Peyer's patch (tissue), 4 donors: ENCODE measurements at regions not wholly inside any gene's neighbourhood (a gene's known extent, or its start where the extent isn't known, plus 50 kb on each side); places are given as distances from the start of the nearest gene placed in this dataset.
"Not testable (repeated sequence)": the region's sequence is repeated elsewhere in the genome, so short reads cannot be mapped to it uniquely, and the experiment has no call there.

Experiments
- DNase-seq, 3 donors: peaks; one replicate each; pipeline ENCODE4 v3.0.0-alpha.2; 2017 to 2019
- H3K27ac ChIP-seq, 4 donors: fragments of 200-600 bp; sonication (generic); one replicate each; pipeline ENCODE4 v1.5.1; 2016 to 2019
- H3K27me3 ChIP-seq, 2 donors: fragments of 200-600 bp; sonication (generic); one replicate each; pipeline ENCODE4 v1.5.1; 2019
- H3K36me3 ChIP-seq, 3 donors: fragments of 200-600 bp; sonication (generic); one replicate each; pipeline ENCODE4 v1.5.1; 2016 to 2019
- H3K4me1 ChIP-seq, 4 donors: fragments of 200-600 bp; sonication (generic); one replicate each; pipeline ENCODE4 v1.5.1; 2016 to 2019
- H3K4me3 ChIP-seq, 4 donors: fragments of 200-600 bp; sonication (generic); 1 replicate in 3 of 4; 2 replicates in 1 of 4; pipeline ENCODE4 v1.5.1; 2016 to 2019; ENCODE audit warnings: mild to moderate bottlenecking in 1 of 4
- H3K9me3 ChIP-seq, 4 donors: fragments of 200-600 bp; sonication (generic); one replicate each; pipeline ENCODE4 v1.5.1; 2016 to 2019; ENCODE audit warnings: mild to moderate bottlenecking in 1 of 4
- CTCF ChIP-seq, 6 experiments: fragments of 450-650 bp in 4 of 6; fragments of 200-600 bp in 2 of 6; sonication (generic) in 1 of 6; IDR thresholded peaks; one replicate each; pipeline ENCODE4 v1.5.1; 2017 to 2019; ENCODE audit warnings: antibody characterized with exemption in 6 of 6, mild to moderate bottlenecking in 3 of 6, moderate library complexity in 1 of 6
- POLR2A ChIP-seq, 2 donors: fragments of 450-650 bp; IDR thresholded peaks; one replicate each; pipeline ENCODE4 v1.5.1; 2017; ENCODE audit warnings: antibody characterized with exemption in 2 of 2, mild to moderate bottlenecking in 2 of 2, moderate library complexity in 2 of 2

DNA sequence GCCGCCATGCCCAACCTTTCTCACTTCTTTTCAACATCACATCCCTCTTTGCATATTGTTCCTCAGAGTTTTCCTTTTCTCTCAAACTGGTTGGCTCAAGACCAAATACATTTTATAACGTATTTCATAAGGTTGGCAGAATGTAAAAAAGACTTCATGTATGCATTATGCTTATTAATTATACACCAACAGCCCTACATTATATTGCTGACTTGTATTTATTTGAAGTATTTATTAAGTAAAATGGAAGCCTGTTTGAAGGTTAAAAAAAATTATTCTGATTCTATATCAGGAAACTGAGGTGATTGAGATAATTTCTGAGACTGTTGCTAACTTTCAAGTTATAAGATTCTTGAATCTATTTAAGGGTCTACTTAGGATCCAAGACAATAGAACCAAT is 208.0 kb upstream of the KCNH7 start:
- H3K27ac ChIP-seq, result no peak overlapping the region
- no peaks in the 10 kb centered on the region for H3K27me3 ChIP-seq
- no peaks in the 10 kb centered on the region for H3K9me3 ChIP-seq
- no peaks in the 10 kb centered on the region for H3K4me1 ChIP-seq
- TF ChIP-seq POLR2A (IDR thresholded peaks at IDR 0.05), result no peak
- TF ChIP-seq CTCF (IDR thresholded peaks at IDR 0.05), result no peak
- DNase-seq, result no peak
- no peaks in the 10 kb centered on the region for H3K36me3 ChIP-seq
- no peak overlapping the region for H3K4me3 ChIP-seq

- no peaks in the 10 kb centered on the region for H3K27me3 ChIP-seq
- H3K4me1 ChIP-seq, result no peaks in the 10 kb centered on the region
- DNase-seq, result no peak
- H3K36me3 ChIP-seq, result no peaks in the 10 kb centered on the region
- no peaks in the 10 kb centered on the region for H3K9me3 ChIP-seq
- TF ChIP-seq CTCF (IDR thresholded peaks at IDR 0.05), result no peak
- TF ChIP-seq POLR2A (IDR thresholded peaks at IDR 0.05), result no peak
- H3K27ac ChIP-seq, result no peak overlapping the region
- no peak overlapping the region for H3K4me3 ChIP-seq
Observed at GRCh38 chr2:163045830-163046229, 207.3 kb upstream of the KCNH7 start.

DNA sequence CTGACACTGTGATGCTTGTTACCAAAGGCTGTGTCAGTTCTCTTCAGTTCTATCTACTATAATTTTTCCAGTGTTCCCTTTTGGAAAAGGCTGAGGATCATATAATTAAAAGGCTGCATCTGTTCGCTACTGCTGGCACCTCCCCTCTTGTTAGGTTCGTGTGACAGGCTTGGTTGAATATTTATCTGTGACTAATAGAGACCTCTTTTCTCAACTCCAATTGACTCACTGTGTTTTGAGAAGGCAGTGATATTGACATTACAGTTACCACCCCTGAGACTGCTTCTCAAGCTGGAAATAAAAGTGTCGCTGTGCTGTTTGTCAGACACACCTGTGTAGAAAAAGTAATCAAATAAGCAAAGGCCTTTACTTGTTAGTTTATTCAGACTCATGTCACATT is 205.5 kb upstream of the KCNH7 start:
- Histone ChIP-seq H3K27ac (no peak overlapping the region), H3K27me3 (no peaks in the 10 kb centered on the region), H3K36me3 (no peaks in the 10 kb centered on the region), H3K9me3 (no peaks in the 10 kb centered on the region), H3K4me1 (no peaks in the 10 kb centered on the region), H3K4me3 (no peak overlapping the region)
- DNase-seq, result no peak
- TF ChIP-seq CTCF (IDR thresholded peaks at IDR 0.05) (no peak), POLR2A (IDR thresholded peaks at IDR 0.05) (no peak)

DNA sequence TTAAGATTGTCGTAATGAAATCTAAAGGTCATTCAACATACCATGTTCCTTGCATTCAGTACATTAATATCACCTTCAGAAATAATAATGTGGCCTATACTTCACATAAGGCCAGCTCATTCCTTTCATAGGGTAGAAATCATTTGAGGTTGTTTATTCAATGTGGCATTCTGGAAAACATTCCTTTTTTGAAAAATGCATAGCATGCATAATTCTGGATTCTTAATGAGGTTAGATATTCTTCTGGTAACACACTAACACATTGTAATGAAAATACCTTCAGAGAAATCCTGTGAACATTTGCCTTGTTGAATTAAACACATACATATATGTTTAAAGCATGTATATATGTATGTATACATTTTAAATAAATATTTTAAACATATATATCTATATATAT is 204.6 kb upstream of the KCNH7 start:
- no peaks in the 10 kb centered on the region for H3K27me3 ChIP-seq
- no peak overlapping the region for H3K4me3 ChIP-seq
- H3K9me3 ChIP-seq, result no peaks in the 10 kb centered on the region
- TF ChIP-seq POLR2A (IDR thresholded peaks at IDR 0.05), result no peak
- TF ChIP-seq CTCF (IDR thresholded peaks at IDR 0.05), result no peak
- no peaks in the 10 kb centered on the region for H3K4me1 ChIP-seq
- H3K27ac ChIP-seq, result no peak overlapping the region
- DNase-seq, result no peak
- H3K36me3 ChIP-seq, result no peaks in the 10 kb centered on the region

GRCh38 chr2:163039266-163039665 is 200.7 kb upstream of the KCNH7 start:
- DNase-seq, result no peak
- no peak for TF ChIP-seq CTCF (IDR thresholded peaks at IDR 0.05)
- no peak for TF ChIP-seq POLR2A (IDR thresholded peaks at IDR 0.05)
- H3K27me3 ChIP-seq, result no peaks in the 10 kb centered on the region
- H3K36me3 ChIP-seq, result no peaks in the 10 kb centered on the region
- no peak overlapping the region for H3K4me3 ChIP-seq
- no peaks in the 10 kb centered on the region for H3K4me1 ChIP-seq
- H3K9me3 ChIP-seq, result no peaks in the 10 kb centered on the region
- no peak overlapping the region for H3K27ac ChIP-seq

DNA sequence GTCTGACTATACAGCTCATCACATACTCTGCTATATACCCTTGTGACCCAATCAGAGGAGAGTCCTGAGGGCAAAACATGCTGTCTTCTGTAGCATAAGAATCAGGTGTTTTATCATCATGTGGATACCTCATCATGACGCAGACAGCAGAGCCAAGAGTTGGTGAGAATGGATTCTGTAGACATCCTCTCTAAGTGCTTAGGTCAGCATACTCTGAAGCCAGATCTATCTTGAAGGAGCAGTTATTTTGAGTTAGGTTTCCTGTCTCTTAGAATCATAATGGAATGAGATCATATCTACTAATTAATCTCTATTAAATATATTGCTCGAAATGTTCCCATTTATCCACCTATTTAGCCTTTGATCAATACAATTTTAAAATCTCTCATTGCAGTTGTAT is 190.2 kb upstream of the KCNH7 start:
- H3K4me1 ChIP-seq, result no peaks in the 10 kb centered on the region
- no peak for DNase-seq
- H3K36me3 ChIP-seq, result no peaks in the 10 kb centered on the region
- no peak overlapping the region for H3K4me3 ChIP-seq
- no peaks in the 10 kb centered on the region for H3K27me3 ChIP-seq
- H3K27ac ChIP-seq, result no peak overlapping the region
- TF ChIP-seq POLR2A (IDR thresholded peaks at IDR 0.05) (no peak), CTCF (IDR thresholded peaks at IDR 0.05) (no peak)
- H3K9me3 ChIP-seq, result no peaks in the 10 kb centered on the region

GRCh38 chr2:163026136-163026775 is 187.7 kb upstream of the KCNH7 start:
- not testable (repeated sequence) for DNase-seq, H3K4me3 ChIP-seq, H3K27ac ChIP-seq, H3K36me3 ChIP-seq, H3K4me1 ChIP-seq, H3K9me3 ChIP-seq, H3K27me3 ChIP-seq

- H3K4me1 ChIP-seq, H3K36me3 ChIP-seq, H3K4me3 ChIP-seq, H3K9me3 ChIP-seq, H3K27ac ChIP-seq, H3K27me3 ChIP-seq, DNase-seq: not testable (repeated sequence)
Observed at GRCh38 chr2:163016882-163017281, 178.3 kb upstream of the KCNH7 start.
